ENCODE measurements at regions not wholly inside any gene's neighbourhood (a gene's known extent, or its start where the extent isn't known, plus 50 kb on each side); places are given as distances from the start of the nearest gene placed in this dataset.
"Not testable (repeated sequence)": the region's sequence is repeated elsewhere in the genome, so short reads cannot be mapped to it uniquely, and the experiment has no call there.

DNA sequence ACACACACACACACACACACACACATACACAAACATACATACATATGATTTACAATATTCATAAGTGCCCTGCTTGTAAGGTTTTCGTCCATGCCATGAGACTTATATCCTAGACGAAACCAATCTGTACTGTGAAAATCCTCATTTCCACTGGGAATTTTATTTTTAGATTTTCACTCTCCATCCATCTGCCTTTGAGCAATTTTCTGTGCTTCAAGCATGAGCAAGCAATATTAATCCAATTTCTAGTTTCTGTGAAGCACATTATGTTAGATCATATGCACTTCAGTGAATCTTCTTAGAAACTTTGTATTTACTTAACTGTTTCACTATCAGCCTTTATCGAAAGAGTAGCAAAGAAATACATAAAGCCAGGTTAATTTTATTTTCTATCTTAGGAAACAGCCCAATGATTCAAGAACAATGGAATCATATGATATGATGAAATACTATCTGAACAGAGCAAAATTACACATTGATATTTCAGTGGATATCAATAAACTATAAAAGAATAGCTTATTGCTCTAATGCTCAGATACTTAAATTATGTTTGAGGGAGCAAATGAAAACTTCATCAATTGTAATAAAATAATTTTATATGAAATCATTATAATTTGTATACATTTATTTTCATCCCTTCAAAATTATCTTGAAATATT, 1100.7 kb upstream of the MIR17HG start:
- Mint-ChIP-seq H3K36me3 (peaks cover 0 to 4% (median 0%) of the 10 kb centered on the region in 3 donors), H3K27ac (no peak overlapping the region), H3K4me3 (no peak overlapping the region), H3K9me3 (peaks cover 12 to 38% (median 24%) of the 10 kb centered on the region in 6 donors), H3K27me3 (ENCODE audit: low read depth in 3 of 3) (peaks cover 0 to 3% (median 0%) of the 10 kb centered on the region in 3 donors), H3K4me1 (no peaks in the 10 kb centered on the region)
- no peak for DNase-seq

DNA sequence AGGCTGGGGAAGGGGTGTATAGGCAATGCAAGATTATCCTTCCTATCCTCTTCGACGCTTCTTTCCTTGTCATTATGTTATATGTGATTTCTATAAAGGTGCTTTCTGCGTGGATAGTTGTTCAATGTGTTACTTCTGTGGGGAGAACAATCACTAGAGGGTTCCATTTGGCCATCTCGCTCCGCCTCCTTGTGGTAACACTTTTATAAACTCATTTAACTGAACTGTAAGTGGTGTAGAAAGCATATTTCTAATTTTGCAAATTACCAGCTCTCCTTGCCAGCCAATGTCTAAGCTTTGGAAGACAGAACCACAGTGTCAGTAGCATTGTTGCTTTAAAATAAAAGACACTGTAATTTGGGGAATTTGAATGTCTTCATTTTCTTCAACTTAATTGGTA, 1093.7 kb upstream of the MIR17HG start:
- Mint-ChIP-seq H3K4me1 (no peaks in the 10 kb centered on the region), H3K9me3 (peaks cover 20 to 66% (median 32%) of the 10 kb centered on the region in 6 donors)

DNA sequence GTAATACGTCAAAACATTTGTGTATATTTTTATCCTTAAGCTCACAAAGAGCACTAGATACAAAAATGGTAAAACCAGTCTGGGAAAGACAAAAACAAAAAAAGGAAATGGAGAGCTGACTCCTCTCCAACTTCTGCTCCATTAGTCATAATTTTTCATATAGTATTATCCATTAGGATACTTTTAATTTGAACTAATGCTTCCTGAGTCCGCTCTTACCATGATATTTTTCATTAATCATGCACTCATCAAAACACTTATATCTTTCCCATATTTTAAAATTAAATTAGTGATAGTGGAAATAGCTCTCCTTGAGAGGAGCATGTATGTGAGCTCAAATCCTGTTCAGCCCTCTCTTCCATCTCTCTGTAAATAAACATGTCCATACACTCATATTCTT, 1093.0 kb upstream of the MIR17HG start:
- H3K4me1 Mint-ChIP-seq, result no peaks in the 10 kb centered on the region
- no peak overlapping the region for H3K27ac Mint-ChIP-seq
- no peaks in the 10 kb centered on the region for H3K27me3 Mint-ChIP-seq (ENCODE audit: low read depth in 3 of 3)
- no peak for DNase-seq
- H3K4me3 Mint-ChIP-seq, result no peak overlapping the region
- H3K9me3 Mint-ChIP-seq, result peaks cover 19 to 66% (median 29%) of the 10 kb centered on the region in 6 donors
- H3K36me3 Mint-ChIP-seq, result no peaks in the 10 kb centered on the region

More for the DNA sequence above, 1093.7 kb upstream of the MIR17HG start:
- no peak for DNase-seq
- Mint-ChIP-seq H3K4me3 (no peak overlapping the region), H3K27ac (no peak overlapping the region), H3K27me3 (ENCODE audit: low read depth in 3 of 3) (no peaks in the 10 kb centered on the region), H3K36me3 (no peaks in the 10 kb centered on the region)

DNA sequence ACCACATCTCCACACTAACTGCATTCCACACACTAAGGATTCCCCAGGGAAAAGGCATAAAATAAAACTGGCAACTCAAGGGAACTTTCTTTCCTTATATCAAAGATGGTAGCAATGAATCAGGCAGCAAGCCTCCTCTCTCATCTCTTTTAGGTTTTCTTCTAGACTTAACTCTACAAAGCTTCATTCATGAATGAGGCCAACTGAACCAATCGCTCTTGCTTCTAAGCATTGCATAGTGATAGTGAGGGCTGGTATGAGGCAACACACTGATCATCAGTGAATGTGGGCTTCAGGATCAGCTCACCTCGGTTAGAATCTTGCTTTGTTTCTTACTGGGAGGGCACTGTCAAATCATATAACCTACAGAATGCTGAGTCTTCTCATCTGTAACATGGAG, 1090.7 kb upstream of the MIR17HG start:
- DNase-seq, result no peak
- no peak overlapping the region for H3K27ac Mint-ChIP-seq
- H3K36me3 Mint-ChIP-seq, result no peaks in the 10 kb centered on the region
- no peaks in the 10 kb centered on the region for H3K4me1 Mint-ChIP-seq
- H3K4me3 Mint-ChIP-seq, result no peak overlapping the region
- H3K27me3 Mint-ChIP-seq (ENCODE audit: low read depth in 3 of 3), result no peaks in the 10 kb centered on the region
- peaks cover 21 to 72% (median 36%) of the 10 kb centered on the region in 6 donors for H3K9me3 Mint-ChIP-seq

DNA sequence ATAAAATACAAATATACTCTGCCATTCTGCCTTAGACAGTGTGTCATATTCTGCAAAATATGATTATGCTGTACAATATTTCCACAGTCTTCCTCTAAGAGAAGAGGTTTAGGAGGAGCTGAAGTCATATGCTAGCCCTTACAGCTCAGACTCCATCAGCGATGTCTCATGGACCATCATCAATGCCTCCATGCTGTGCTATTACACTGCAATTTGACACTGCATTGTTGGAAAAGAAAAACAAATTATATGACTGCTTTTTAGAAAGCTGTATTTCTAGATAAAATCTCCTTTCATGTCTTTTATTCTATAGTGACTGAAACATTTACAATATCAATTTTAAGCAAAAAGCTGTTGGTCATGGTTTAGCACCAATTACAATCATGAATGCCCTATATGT, 1089.4 kb upstream of the MIR17HG start:
- H3K4me3 Mint-ChIP-seq, result no peak overlapping the region
- no peak for DNase-seq
- H3K27me3 Mint-ChIP-seq (ENCODE audit: low read depth in 3 of 3), result no peaks in the 10 kb centered on the region
- no peak overlapping the region for H3K27ac Mint-ChIP-seq
- no peaks in the 10 kb centered on the region for H3K36me3 Mint-ChIP-seq
- no peaks in the 10 kb centered on the region for H3K4me1 Mint-ChIP-seq
- H3K9me3 Mint-ChIP-seq, result peaks cover 21 to 71% (median 40%) of the 10 kb centered on the region in 6 donors

DNA sequence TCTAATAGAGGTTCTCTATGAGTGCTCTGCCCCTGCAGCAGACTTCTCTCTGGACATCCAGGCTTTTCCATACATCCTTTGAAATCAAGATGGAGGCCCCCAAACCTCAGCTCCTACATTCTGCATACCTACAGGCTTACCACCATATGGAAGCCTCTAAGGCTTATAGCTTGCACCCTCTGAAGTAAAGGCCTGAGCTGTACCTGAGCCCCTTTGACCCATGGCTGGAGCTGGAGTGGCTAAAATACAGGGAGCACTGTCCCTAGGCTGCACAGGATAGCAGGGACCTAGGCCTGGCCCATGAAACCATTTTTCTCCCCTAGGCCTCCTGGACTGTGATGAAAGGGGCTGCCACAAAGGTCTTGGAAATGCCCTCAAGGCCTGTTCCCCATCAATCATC, 1086.1 kb upstream of the MIR17HG start:
- Mint-ChIP-seq H3K27ac (no peak overlapping the region), H3K4me3 (no peak overlapping the region), H3K27me3 (ENCODE audit: low read depth in 3 of 3) (no peaks in the 10 kb centered on the region), H3K36me3 (no peaks in the 10 kb centered on the region), H3K9me3 (peaks cover 9 to 48% (median 29%) of the 10 kb centered on the region in 6 donors), H3K4me1 (no peaks in the 10 kb centered on the region)
- no peak for DNase-seq

DNA sequence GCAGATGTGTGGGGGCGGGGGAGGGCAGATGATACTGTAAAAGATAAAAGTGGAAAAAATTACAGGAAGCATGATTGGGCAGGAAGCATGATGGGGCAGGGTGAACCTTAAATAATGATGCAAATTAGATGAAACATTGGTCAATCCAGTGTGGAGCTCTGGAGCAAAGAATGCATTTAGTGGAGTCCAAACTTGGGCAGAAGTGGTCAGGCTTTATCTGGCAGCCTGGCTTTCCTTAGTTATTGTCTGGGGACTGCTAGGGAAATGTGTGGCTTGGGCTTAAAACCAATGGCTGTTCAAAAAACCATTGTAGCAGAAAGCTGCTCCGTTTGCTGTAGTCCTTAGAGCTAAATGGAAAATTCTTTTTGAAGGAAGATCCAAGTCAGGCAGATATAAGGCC, 1077.3 kb upstream of the MIR17HG start:
- Mint-ChIP-seq H3K36me3 (no peaks in the 10 kb centered on the region), H3K4me1 (no peaks in the 10 kb centered on the region), H3K27ac (no peak overlapping the region), H3K27me3 (ENCODE audit: low read depth in 3 of 3) (no peaks in the 10 kb centered on the region), H3K4me3 (no peak overlapping the region), H3K9me3 (peaks cover 7 to 59% (median 22%) of the 10 kb centered on the region in 6 donors)
- no peak for DNase-seq

DNA sequence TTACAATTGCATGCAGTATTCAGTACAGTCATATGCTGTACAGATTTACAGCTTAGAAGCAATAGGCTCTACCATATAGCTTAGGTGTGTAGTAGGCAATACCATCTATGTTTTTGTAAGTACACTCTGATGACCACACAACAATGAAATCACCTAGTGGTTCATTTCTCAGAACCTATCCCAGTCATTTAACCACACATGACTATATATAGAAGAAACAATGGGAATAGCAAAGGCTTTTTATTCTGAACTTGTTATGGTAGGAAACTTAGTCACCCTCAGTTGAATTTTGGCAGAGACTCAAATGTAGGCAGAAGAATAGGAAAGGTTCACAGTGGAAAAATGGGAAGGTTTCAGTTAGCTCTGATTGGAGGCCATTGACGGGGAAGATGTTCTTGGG, 1075.1 kb upstream of the MIR17HG start:
- Mint-ChIP-seq H3K4me3 (no peak overlapping the region), H3K4me1 (no peaks in the 10 kb centered on the region), H3K27me3 (ENCODE audit: low read depth in 3 of 3) (no peaks in the 10 kb centered on the region), H3K36me3 (no peaks in the 10 kb centered on the region), H3K9me3 (peaks cover 7 to 47% (median 21%) of the 10 kb centered on the region in 6 donors), H3K27ac (no peak overlapping the region)
- no peak for DNase-seq

DNA sequence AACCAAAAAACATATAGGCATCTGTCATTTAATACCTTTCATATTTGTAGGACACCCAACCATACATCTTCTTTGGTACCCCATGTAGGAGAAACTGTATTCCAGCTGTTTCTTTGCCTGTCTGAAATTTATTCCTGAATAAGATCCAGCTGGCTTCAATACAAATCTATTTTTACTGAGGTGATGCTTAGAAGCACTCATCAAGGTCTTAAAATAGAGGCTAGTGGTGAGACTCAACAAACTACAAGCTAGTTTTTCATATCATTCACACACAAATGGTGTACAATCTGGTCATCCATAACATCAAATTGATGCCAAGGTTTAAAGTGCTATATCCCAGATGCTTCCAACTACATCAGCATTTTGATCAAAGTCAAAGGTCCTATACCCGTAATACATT, 1071.3 kb upstream of the MIR17HG start:
- no peaks in the 10 kb centered on the region for H3K4me1 Mint-ChIP-seq
- H3K4me3 Mint-ChIP-seq, result no peak overlapping the region
- no peak for DNase-seq
- H3K9me3 Mint-ChIP-seq, result peaks cover 1 to 24% (median 12%) of the 10 kb centered on the region in 6 donors
- H3K27me3 Mint-ChIP-seq (ENCODE audit: low read depth in 3 of 3), result no peaks in the 10 kb centered on the region
- H3K27ac Mint-ChIP-seq, result no peak overlapping the region
- no peaks in the 10 kb centered on the region for H3K36me3 Mint-ChIP-seq

DNA sequence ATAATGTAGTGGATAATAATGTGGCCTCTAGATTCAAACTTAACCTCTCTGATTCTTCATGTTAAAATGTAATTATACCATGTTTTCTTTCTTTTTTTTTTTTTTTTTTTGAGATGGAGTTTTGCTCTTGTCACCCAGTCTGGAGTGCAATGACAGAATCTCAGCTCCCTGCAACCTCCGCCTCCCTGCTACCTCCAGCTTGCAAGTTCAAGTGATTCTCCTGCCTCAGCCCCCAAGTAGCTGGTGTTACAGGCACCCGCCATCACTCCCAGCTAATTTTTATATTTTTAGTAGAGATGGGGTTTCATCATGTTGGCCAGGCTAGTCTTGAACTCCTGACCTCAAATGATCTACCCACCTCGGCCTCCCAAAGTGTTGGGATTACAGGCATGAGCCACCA, 1069.3 kb upstream of the MIR17HG start:
- not testable (repeated sequence) for H3K27ac Mint-ChIP-seq; DNase-seq; H3K4me1 Mint-ChIP-seq; H3K4me3 Mint-ChIP-seq; H3K27me3 Mint-ChIP-seq (ENCODE audit: low read depth in 3 of 3); H3K36me3 Mint-ChIP-seq
- peaks cover 0 to 14% (median 9%) of the 10 kb centered on the region in 6 donors for H3K9me3 Mint-ChIP-seq

DNA sequence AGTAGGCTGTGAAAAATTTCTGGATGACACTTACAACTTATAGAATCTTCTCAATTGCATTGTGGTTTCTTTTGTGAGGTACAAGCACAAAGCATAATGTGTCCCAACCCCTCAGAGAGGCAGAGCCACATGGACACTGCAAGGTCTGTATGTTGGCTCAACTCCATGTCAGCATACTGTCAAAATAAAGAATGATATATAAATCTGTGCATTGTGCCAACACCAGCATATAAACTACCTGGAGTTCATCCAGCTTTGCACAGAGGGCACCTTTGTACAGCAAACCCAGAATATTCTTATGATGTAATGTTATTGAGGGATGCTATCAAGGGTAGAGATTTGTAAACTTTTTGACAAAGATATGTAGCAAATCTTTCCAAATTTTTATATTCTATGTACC, 1065.8 kb upstream of the MIR17HG start:
- Mint-ChIP-seq H3K36me3 (peaks cover 0 to 3% (median 0%) of the 10 kb centered on the region in 3 donors), H3K4me3 (no peak overlapping the region), H3K27ac (no peak overlapping the region), H3K4me1 (no peaks in the 10 kb centered on the region), H3K27me3 (ENCODE audit: low read depth in 3 of 3) (no peaks in the 10 kb centered on the region), H3K9me3 (peaks cover 0 to 12% (median 10%) of the 10 kb centered on the region in 6 donors)
- DNase-seq, result no peak

DNA sequence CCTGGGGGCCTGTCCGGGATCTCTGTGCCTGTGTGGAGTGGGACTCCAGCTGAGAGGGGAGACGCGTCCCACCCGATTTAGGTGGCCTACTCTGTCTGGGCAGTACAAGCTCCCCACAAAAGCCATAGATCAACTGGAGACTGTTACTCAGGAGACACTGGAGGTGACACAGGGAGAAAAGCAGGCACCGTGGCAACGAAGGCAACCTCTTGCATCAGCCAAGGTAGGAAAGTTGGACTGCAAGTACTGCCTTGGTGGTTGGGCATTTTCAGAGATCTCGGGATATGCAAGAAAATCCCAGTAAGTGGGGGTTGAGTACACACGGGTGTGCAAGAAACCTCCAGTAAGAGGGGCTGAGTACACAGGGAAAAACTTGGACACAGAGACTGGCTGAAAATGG, 1060.0 kb upstream of the MIR17HG start:
- Mint-ChIP-seq H3K4me3 (no peak overlapping the region), H3K27ac (no peak overlapping the region), H3K27me3 (ENCODE audit: low read depth in 3 of 3) (no peaks in the 10 kb centered on the region), H3K9me3 (peaks cover 15 to 60% (median 30%) of the 10 kb centered on the region in 6 donors), H3K36me3 (peaks cover 0 to 6% (median 0%) of the 10 kb centered on the region in 3 donors), H3K4me1 (no peaks in the 10 kb centered on the region)
- DNase-seq, result no peak

DNA sequence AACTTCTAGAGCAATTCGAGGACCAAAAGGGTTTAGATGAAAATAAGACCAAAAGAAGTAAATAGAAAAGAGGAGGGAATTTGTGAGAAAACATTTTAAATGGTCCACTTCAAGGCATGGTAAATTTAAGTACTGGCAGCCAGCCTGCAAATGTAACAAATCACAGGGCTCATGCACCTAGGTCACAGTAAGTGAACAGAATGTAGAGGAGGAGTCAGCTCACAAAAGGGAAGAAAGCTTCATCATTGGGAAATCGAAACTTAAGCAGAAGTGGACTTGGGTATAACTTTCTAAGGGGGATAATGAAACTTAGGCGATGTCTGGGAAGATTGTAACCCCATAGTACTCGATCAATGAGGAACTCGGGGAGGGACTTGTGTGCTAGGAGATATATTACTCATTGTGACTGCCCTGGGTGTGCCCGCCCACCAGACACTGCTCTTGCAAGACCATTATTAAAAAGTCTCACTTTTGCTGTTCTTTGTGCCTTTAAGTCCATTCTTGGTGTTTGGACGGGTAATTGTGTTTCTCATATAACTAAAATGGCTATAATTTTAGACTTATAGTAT, 1053.6 kb upstream of the MIR17HG start:
- DNase-seq, result no peak
- Mint-ChIP-seq H3K27me3 (ENCODE audit: low read depth in 3 of 3) (no peaks in the 10 kb centered on the region), H3K4me3 (no peak overlapping the region), H3K36me3 (peaks cover 0 to 2% (median 0%) of the 10 kb centered on the region in 3 donors), H3K9me3 (peaks cover 13 to 64% (median 23%) of the 10 kb centered on the region in 6 donors), H3K4me1 (no peaks in the 10 kb centered on the region), H3K27ac (no peak overlapping the region)

DNA sequence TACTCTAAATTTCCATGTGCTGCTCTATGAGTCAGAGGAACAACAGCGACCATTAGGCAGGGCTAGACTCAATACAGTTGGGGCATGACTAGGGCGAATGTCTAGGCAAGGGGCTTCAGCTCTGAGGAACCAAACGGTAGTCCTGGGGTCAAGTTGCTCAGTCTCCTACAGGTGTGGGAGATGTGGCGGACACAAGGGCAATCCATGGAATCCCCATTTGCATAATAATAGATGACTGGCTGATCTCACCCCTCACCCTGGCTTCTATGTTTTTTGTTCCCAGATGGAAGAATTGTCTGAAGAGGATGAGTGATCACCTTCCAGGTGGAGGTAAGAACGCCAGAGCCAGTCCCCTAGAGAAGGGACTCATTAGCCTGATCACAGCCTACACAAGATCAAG, 1048.2 kb upstream of the MIR17HG start:
- Mint-ChIP-seq H3K9me3 (peaks cover 0 to 33% (median 15%) of the 10 kb centered on the region in 6 donors), H3K36me3 (no peaks in the 10 kb centered on the region), H3K4me3 (no peak overlapping the region), H3K4me1 (no peaks in the 10 kb centered on the region), H3K27ac (no peak overlapping the region), H3K27me3 (ENCODE audit: low read depth in 3 of 3) (no peaks in the 10 kb centered on the region)
- DNase-seq, result no peak

DNA sequence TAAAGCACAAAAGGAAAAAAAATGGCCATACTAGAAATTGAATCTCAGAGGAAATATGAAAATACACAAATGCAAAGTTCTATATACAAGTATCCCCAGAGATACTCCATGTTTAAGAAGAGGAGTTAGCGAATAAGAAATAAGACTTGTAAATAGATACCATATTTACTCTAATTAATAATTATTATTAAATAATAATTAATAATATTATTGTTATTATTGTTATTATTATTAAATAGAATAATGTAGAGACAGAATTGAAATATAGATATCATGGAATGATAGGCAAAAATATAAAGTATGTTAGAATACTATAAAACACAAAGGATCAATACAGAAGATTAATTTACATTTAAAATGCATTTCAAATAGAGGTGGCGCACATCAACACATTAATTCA, 1047.5 kb upstream of the MIR17HG start:
- Mint-ChIP-seq H3K27ac (no peak overlapping the region), H3K27me3 (ENCODE audit: low read depth in 3 of 3) (no peaks in the 10 kb centered on the region), H3K4me3 (no peak overlapping the region), H3K4me1 (no peaks in the 10 kb centered on the region), H3K36me3 (no peaks in the 10 kb centered on the region), H3K9me3 (peaks cover 0 to 32% (median 15%) of the 10 kb centered on the region in 6 donors)
- DNase-seq, result no peak

All from immature natural killer cell (primary cell).